Mesothelial cell of epicardium (in vitro differentiated cells): ENCODE measurements at regions not wholly inside any gene's neighbourhood (a gene's known extent, or its start where the extent isn't known, plus 50 kb on each side); places are given as distances from the start of the nearest gene placed in this dataset.

Experiments
- DNase-seq, 2 experiments: peaks; one replicate each; pipeline ENCODE4 v3.0.0; 2021; ENCODE audit warnings: low spot score in 2 of 2; ENCODE audit not compliant: unreplicated experiment in 2 of 2
- H3K27ac Mint-ChIP-seq: 2 replicates; pipeline ENCODE4 v1.8.0; 2021; ENCODE audit warnings: mixed read lengths
- H3K27me3 Mint-ChIP-seq: 2 replicates; pipeline ENCODE4 v1.8.0; 2021; ENCODE audit warnings: low read depth, mixed read lengths
- H3K36me3 Mint-ChIP-seq: 2 replicates; pipeline ENCODE4 v1.8.0; 2021; ENCODE audit warnings: mixed read lengths
- H3K4me1 Mint-ChIP-seq: 2 replicates; pipeline ENCODE4 v1.8.0; 2021; ENCODE audit warnings: mixed read lengths
- H3K4me3 Mint-ChIP-seq: 2 replicates; pipeline ENCODE4 v1.8.0; 2021; ENCODE audit warnings: mild to moderate bottlenecking, moderate library complexity, mixed read lengths
- H3K9me3 Mint-ChIP-seq: 2 replicates; pipeline ENCODE4 v1.8.0; 2021; ENCODE audit warnings: mixed read lengths
- CTCF ChIP-seq: fragments of 200-600 bp; sonication (generic); IDR thresholded peaks from one replicate; pipeline ENCODE4 v1.5.0; 2021; ENCODE audit warnings: antibody characterized with exemption; ENCODE audit not compliant: unreplicated experiment

GRCh38 chr2:220465700-220466099 is 838.3 kb downstream of the SLC4A3 start:
- H3K4me3 Mint-ChIP-seq, result no peak overlapping the region
- H3K4me1 Mint-ChIP-seq, result peaks cover 10% of the 10 kb centered on the region
- no peak for TF ChIP-seq CTCF
- H3K27ac Mint-ChIP-seq, result no peak overlapping the region
- DNase-seq, result no peak
- H3K27me3 Mint-ChIP-seq, result no peaks in the 10 kb centered on the region
- H3K9me3 Mint-ChIP-seq, result no peaks in the 10 kb centered on the region
- H3K36me3 Mint-ChIP-seq, result no peaks in the 10 kb centered on the region

- no peak for TF ChIP-seq CTCF
- no peak for DNase-seq
- Mint-ChIP-seq H3K27ac (no peak overlapping the region), H3K4me3 (no peak overlapping the region), H3K4me1 (peaks cover 10% of the 10 kb centered on the region), H3K9me3 (no peaks in the 10 kb centered on the region), H3K36me3 (no peaks in the 10 kb centered on the region), H3K27me3 (no peaks in the 10 kb centered on the region)
Observed at GRCh38 chr2:220466251-220466691, 838.8 kb downstream of the SLC4A3 start.

- no peak overlapping the region for H3K4me3 Mint-ChIP-seq
- TF ChIP-seq CTCF, result no peak
- H3K36me3 Mint-ChIP-seq, result no peaks in the 10 kb centered on the region
- no peaks in the 10 kb centered on the region for H3K9me3 Mint-ChIP-seq
- no peaks in the 10 kb centered on the region for H3K27me3 Mint-ChIP-seq
- H3K4me1 Mint-ChIP-seq, result peaks cover 10% of the 10 kb centered on the region
- DNase-seq, result no peak
- no peak overlapping the region for H3K27ac Mint-ChIP-seq
Observed at GRCh38 chr2:220469201-220469600, 841.8 kb downstream of the SLC4A3 start.

GRCh38 chr2:220473611-220474010 is 846.2 kb downstream of the SLC4A3 start:
- H3K9me3 Mint-ChIP-seq, result no peaks in the 10 kb centered on the region
- no peak for TF ChIP-seq CTCF
- no peaks in the 10 kb centered on the region for H3K27me3 Mint-ChIP-seq
- no peak overlapping the region for H3K27ac Mint-ChIP-seq
- no peaks in the 10 kb centered on the region for H3K36me3 Mint-ChIP-seq
- DNase-seq, result no peak
- H3K4me1 Mint-ChIP-seq, result peaks cover 3% of the 10 kb centered on the region
- no peak overlapping the region for H3K4me3 Mint-ChIP-seq

GRCh38 chr2:220476877-220477276 is 849.4 kb downstream of the SLC4A3 start:
- H3K9me3 Mint-ChIP-seq, result no peaks in the 10 kb centered on the region
- peaks cover 6% of the 10 kb centered on the region for H3K4me1 Mint-ChIP-seq
- H3K36me3 Mint-ChIP-seq, result no peaks in the 10 kb centered on the region
- no peak for TF ChIP-seq CTCF
- no peaks in the 10 kb centered on the region for H3K27me3 Mint-ChIP-seq
- no peak overlapping the region for H3K27ac Mint-ChIP-seq
- DNase-seq, result no peak
- H3K4me3 Mint-ChIP-seq, result no peak overlapping the region
